HEK293 (cell line): ENCODE measurements at regions not wholly inside any gene's neighbourhood (a gene's known extent, or its start where the extent isn't known, plus 50 kb on each side); places are given as distances from the start of the nearest gene placed in this dataset.
A peak's percentile ranks its signal among the peaks of the same experiment; 100 is the strongest.

ENCODE experiments used
- CTCF ChIA-PET: fragments of 350-600 bp; formaldehyde crosslinking; extraction: SDS; loops from one replicate; lab custom pipeline; 2021; ENCODE audit warnings: antibody characterized with exemption; lab: Yijun Ruan, JAX
- POLR2A ChIA-PET: fragments of 300-600 bp; formaldehyde crosslinking; extraction: SDS; loops from one replicate; lab custom pipeline; 2020; ENCODE audit warnings: antibody characterized with exemption, inconsistent platforms; lab: Yijun Ruan, JAX
- H3K27ac ChIP-seq: fragments of 200-500 bp; sonication (Bioruptor generic); 2 replicates; pipeline ENCODE4 v1.5.1; 2014; ENCODE audit warnings: low read depth, low read length, control low read depth, inconsistent platforms; ENCODE audit errors: extremely low read depth
- H3K36me3 ChIP-seq, 2 experiments: fragments of 200-500 bp in 1 of 2; sonication (Bioruptor generic) in 1 of 2; 1 replicate in 1 of 2; 2 replicates in 1 of 2; pipeline ENCODE4 v1.5.1; 2014 to 2017; ENCODE audit warnings: inconsistent platforms in 2 of 2, low read length in 2 of 2; ENCODE audit not compliant: control insufficient read depth in 2 of 2, insufficient read depth in 1 of 2
- H3K4me1 ChIP-seq: fragments of 200-500 bp; sonication (Bioruptor generic); 2 replicates; pipeline ENCODE4 v1.5.1; 2014; ENCODE audit warnings: mild to moderate bottlenecking, low read length, inconsistent platforms; ENCODE audit not compliant: control insufficient read depth, insufficient read depth
- H3K4me3 ChIP-seq: 2 replicates; pipeline ENCODE4 v1.5.1; 2011; ENCODE audit warnings: low read depth, mild to moderate bottlenecking, control low read depth, low read length, moderate library complexity
- H3K9me3 ChIP-seq: fragments of 200-500 bp; sonication (Bioruptor generic); 2 replicates; pipeline ENCODE4 v1.5.1; 2014; ENCODE audit warnings: low read depth, low read length, inconsistent platforms; ENCODE audit not compliant: control insufficient read depth, insufficient read depth
- AEBP2 ChIP-seq: fragments of 450-650 bp; formaldehyde crosslinking; IDR thresholded peaks from 2 replicates; pipeline ENCODE4 v1.5.1; 2016; ENCODE audit warnings: missing biosample characterization, missing genetic modification characterization, borderline replicate concordance
- BCL6B ChIP-seq: fragments of 450-650 bp; formaldehyde crosslinking; IDR thresholded peaks from 2 replicates; pipeline ENCODE4 v1.5.1; 2017; ENCODE audit warnings: missing biosample characterization, missing genetic modification characterization
- MEIS1 ChIP-seq: sonication (generic); formaldehyde crosslinking; IDR thresholded peaks from 2 replicates; pipeline ENCODE4 v1.8.1; 2022; ENCODE audit warnings: missing genetic modification reagents, mild to moderate bottlenecking, borderline replicate concordance
- PRDM1 ChIP-seq: fragments of 450-650 bp; formaldehyde crosslinking; IDR thresholded peaks from 2 replicates; pipeline ENCODE4; 2016; ENCODE audit warnings: missing biosample characterization, missing genetic modification characterization
- SALL2 ChIP-seq: fragments of 450-650 bp; formaldehyde crosslinking; IDR thresholded peaks from 2 replicates; pipeline ENCODE4 v1.5.0; 2017; ENCODE audit warnings: missing biosample characterization, mild to moderate bottlenecking, missing genetic modification characterization, borderline replicate concordance
- TCF7L2 ChIP-seq: IDR thresholded peaks from 2 replicates; pipeline ENCODE4 v1.6.1; 2011; ENCODE audit warnings: low read depth, mild to moderate bottlenecking, inconsistent platforms, low read length, moderate library complexity, borderline replicate concordance
- YY2 ChIP-seq: fragments of 450-650 bp; formaldehyde crosslinking; IDR thresholded peaks from 2 replicates; pipeline ENCODE4 v1.5.1; 2016; ENCODE audit warnings: missing biosample characterization, missing genetic modification characterization
- ZBTB17 ChIP-seq: fragments of 450-650 bp; formaldehyde crosslinking; IDR thresholded peaks from 2 replicates; pipeline ENCODE4 v1.5.1; 2016; ENCODE audit warnings: missing biosample characterization, missing genetic modification characterization
- ZNF146 ChIP-seq: fragments of 450-650 bp; formaldehyde crosslinking; IDR thresholded peaks from 2 replicates; pipeline ENCODE4 v1.5.1; 2016; ENCODE audit warnings: missing biosample characterization, missing genetic modification characterization
- ZNF214 ChIP-seq: fragments of 450-650 bp; formaldehyde crosslinking; IDR thresholded peaks from 2 replicates; pipeline ENCODE4 v1.5.1; 2017; ENCODE audit warnings: missing biosample characterization, mild to moderate bottlenecking, missing genetic modification characterization, borderline replicate concordance
- ZNF248 ChIP-seq: fragments of 450-650 bp; formaldehyde crosslinking; IDR thresholded peaks from 2 replicates; pipeline ENCODE4 v1.5.1; 2017; ENCODE audit warnings: missing biosample characterization, missing genetic modification characterization
- ZNF26 ChIP-seq: fragments of 450-650 bp; formaldehyde crosslinking; IDR thresholded peaks from 2 replicates; pipeline ENCODE4 v1.5.1; 2016; ENCODE audit warnings: missing biosample characterization, missing genetic modification characterization
- ZNF311 ChIP-seq: fragments of 450-650 bp; formaldehyde crosslinking; IDR thresholded peaks from 2 replicates; pipeline ENCODE4 v1.5.1; 2017; ENCODE audit warnings: missing biosample characterization, missing genetic modification characterization, borderline replicate concordance
- ZNF366 ChIP-seq: fragments of 450-650 bp; formaldehyde crosslinking; conservative IDR thresholded peaks from 2 replicates; pipeline ENCODE4 v1.5.1; 2016; ENCODE audit warnings: missing biosample characterization, missing genetic modification characterization
- ZNF394 ChIP-seq: fragments of 450-650 bp; formaldehyde crosslinking; IDR thresholded peaks from 2 replicates; pipeline ENCODE4 v1.5.1; 2016; ENCODE audit warnings: missing biosample characterization, missing genetic modification characterization, mild to moderate bottlenecking, moderate library complexity, borderline replicate concordance
- ZNF433 ChIP-seq: fragments of 450-650 bp; formaldehyde crosslinking; IDR thresholded peaks from 2 replicates; pipeline ENCODE4 v1.5.1; 2016; ENCODE audit warnings: missing biosample characterization, missing genetic modification characterization, low read depth
- ZNF473 ChIP-seq: fragments of 450-650 bp; formaldehyde crosslinking; IDR thresholded peaks from 2 replicates; pipeline ENCODE4 v1.5.1; 2017; ENCODE audit warnings: missing biosample characterization, missing genetic modification characterization
- ZNF510 ChIP-seq: fragments of 450-650 bp; formaldehyde crosslinking; IDR thresholded peaks from 2 replicates; pipeline ENCODE4 v1.5.1; 2018; ENCODE audit warnings: mild to moderate bottlenecking, missing genetic modification characterization, missing biosample characterization; ENCODE audit not compliant: insufficient replicate concordance
- ZNF521 ChIP-seq: fragments of 450-650 bp; formaldehyde crosslinking; IDR thresholded peaks from 2 replicates; pipeline ENCODE4 v1.5.1; 2017; ENCODE audit warnings: missing biosample characterization, mild to moderate bottlenecking, missing genetic modification characterization
- ZNF544 ChIP-seq: fragments of 450-650 bp; formaldehyde crosslinking; IDR thresholded peaks from 2 replicates; pipeline ENCODE4 v1.5.0; 2017; ENCODE audit warnings: missing biosample characterization, missing genetic modification characterization
- ZNF571 ChIP-seq: fragments of 450-650 bp; formaldehyde crosslinking; IDR thresholded peaks from 2 replicates; pipeline ENCODE4 v1.5.0; 2017; ENCODE audit warnings: missing biosample characterization, missing genetic modification characterization
- ZNF654 ChIP-seq: fragments of 450-650 bp; formaldehyde crosslinking; IDR thresholded peaks from 2 replicates; pipeline ENCODE4 v1.5.1; 2016; ENCODE audit warnings: low read depth, missing biosample characterization, missing genetic modification characterization
- ZNF660 ChIP-seq: fragments of 450-650 bp; IDR thresholded peaks from 2 replicates; pipeline ENCODE4 v1.5.1; 2018; ENCODE audit warnings: missing biosample characterization, mild to moderate bottlenecking, missing genetic modification characterization
- ZNF664 ChIP-seq: fragments of 450-650 bp; formaldehyde crosslinking; IDR thresholded peaks from 2 replicates; pipeline ENCODE4 v1.5.1; 2016; ENCODE audit warnings: missing biosample characterization, missing genetic modification characterization
- ZNF670 ChIP-seq: fragments of 450-650 bp; formaldehyde crosslinking; IDR thresholded peaks from 2 replicates; pipeline ENCODE4 v1.5.1; 2016; ENCODE audit warnings: missing biosample characterization, missing genetic modification characterization, low read depth
- ZNF707 ChIP-seq: fragments of 450-650 bp; formaldehyde crosslinking; IDR thresholded peaks from 2 replicates; pipeline ENCODE4 v1.5.1; 2016; ENCODE audit warnings: missing biosample characterization, missing genetic modification characterization
- ZNF776 ChIP-seq: fragments of 450-650 bp; formaldehyde crosslinking; IDR thresholded peaks from 2 replicates; pipeline ENCODE4 v1.5.0; 2017; ENCODE audit warnings: missing biosample characterization, missing genetic modification characterization, borderline replicate concordance
- ZSCAN16 ChIP-seq: fragments of 450-650 bp; formaldehyde crosslinking; IDR thresholded peaks from 2 replicates; pipeline ENCODE4 v1.5.1; 2016; ENCODE audit warnings: missing biosample characterization, missing genetic modification characterization
- ZSCAN23 ChIP-seq: fragments of 450-650 bp; formaldehyde crosslinking; IDR thresholded peaks from 2 replicates; pipeline ENCODE4 v1.5.1; 2016; ENCODE audit warnings: missing biosample characterization, missing genetic modification characterization

GRCh38 chr19:31073485-31074198 is 275.6 kb downstream of the TSHZ3 start:
- no peak overlapping the region for H3K27ac ChIP-seq
- CTCF ChIA-PET, result interaction anchor here (0.7 to 1.7 kb wide), 2 partner anchors 19 to 21 kb away, joined by 3 to 4 read pairs; no protein-coding TSS in a partner anchor
- 0 out of 2 replicates have a peak, but pooled peaks have one; percentile 40 for TF ChIP-seq ZNF311
- peak; percentile 83; the same call in 1 of the 2 replicates for TF ChIP-seq ZNF571 (tag by site-specific recombination)
- TF ChIP-seq ZNF544, result peak; percentile 81
- peak; percentile 35; the same call in 1 of the 2 replicates for TF ChIP-seq BCL6B (tag by site-specific recombination)
- TF ChIP-seq AEBP2 (tag by site-specific recombination), result no peak
- no peak for TF ChIP-seq ZNF510 (tag by site-specific recombination)
- 0 out of 2 replicates have a peak, but pooled peaks have one; percentile 52 for TF ChIP-seq ZNF670 (tag by site-specific recombination)
- 0 out of 2 replicates have a peak, but pooled peaks have one; percentile 45 for TF ChIP-seq ZNF248 (tag by site-specific recombination)
- TF ChIP-seq ZBTB17 (tag by site-specific recombination), result no peak
- TF ChIP-seq ZSCAN16 (tag by site-specific recombination), result no peak
- TF ChIP-seq ZNF146 (tag by site-specific recombination), result no peak
- no peak for TF ChIP-seq ZNF394 (tag by site-specific recombination)
- no peak for TF ChIP-seq ZNF654 (tag by site-specific recombination)
- 0 out of 2 replicates have a peak, but pooled peaks have one; percentile 45 for TF ChIP-seq SALL2 (tag by site-specific recombination)
- no peak for TF ChIP-seq ZNF214 (tag by site-specific recombination)
- TF ChIP-seq ZNF664 (tag by site-specific recombination), result no peak
- TF ChIP-seq MEIS1 (CRISPR knock-in tag), result no peak
- TF ChIP-seq ZSCAN23 (tag by site-specific recombination), result no peak
- TF ChIP-seq PRDM1 (tag by site-specific recombination), result peak; percentile 99
- TF ChIP-seq ZNF26 (tag by site-specific recombination), result no peak
- peak; percentile 98 for TF ChIP-seq ZNF366 (tag by site-specific recombination)
- no peak for TF ChIP-seq ZNF433
- TF ChIP-seq ZNF707 (tag by site-specific recombination), result no peak; the same call in 1 of the 2 replicates
- TF ChIP-seq ZNF473, result 0 out of 2 replicates have a peak, but pooled peaks have one; percentile 80
- TF ChIP-seq TCF7L2, result no peak
- no peak for TF ChIP-seq ZNF660 (tag by site-specific recombination)
- peak; percentile 81; the same call in 1 of the 2 replicates for TF ChIP-seq ZNF521 (tag by site-specific recombination)
- peak; percentile 80; the same call in 1 of the 2 replicates for TF ChIP-seq ZNF776
- TF ChIP-seq YY2 (tag by site-specific recombination), result no peak
- H3K4me3 ChIP-seq, result no peak overlapping the region
- H3K36me3 ChIP-seq, result no peaks in the 10 kb centered on the region
- POLR2A ChIA-PET, result no interaction called here
- H3K9me3 ChIP-seq, result no peaks in the 10 kb centered on the region
- peaks cover 7% of the 10 kb centered on the region; the same call in 1 of the 2 replicates for H3K4me1 ChIP-seq
